ENCODE measurements at regions not wholly inside any gene's neighbourhood (a gene's known extent, or its start where the extent isn't known, plus 50 kb on each side); places are given as distances from the start of the nearest gene placed in this dataset.

DNA sequence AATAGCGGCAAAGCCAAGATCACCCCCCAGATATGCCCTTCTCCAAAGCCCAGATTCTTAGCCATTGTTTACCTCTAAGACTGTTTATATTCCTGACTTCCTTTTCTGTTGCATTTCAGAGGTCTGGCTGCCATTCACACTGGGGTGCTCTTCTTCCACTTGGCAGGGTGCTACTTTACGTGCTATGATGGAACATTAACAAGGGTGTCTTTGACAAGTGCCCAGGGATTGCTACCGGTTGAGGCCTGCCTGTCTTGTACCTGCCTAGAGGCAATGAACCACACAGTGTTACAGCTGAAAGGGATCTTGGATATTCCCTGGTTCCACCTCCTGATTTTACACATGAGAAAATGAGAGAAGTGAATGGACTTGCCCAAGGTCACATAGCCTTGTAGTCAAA is 352.1 kb upstream of the KIF2A start:
- H3K4me2 ChIP-seq (ENCODE audit: insufficient read depth in 1 of 2, low read depth in 2 of 2, low read length in 2 of 2): no peak overlapping the region
- no peak overlapping the region for H3K27ac ChIP-seq (ENCODE audit: low read depth, low read length)
- no peak overlapping the region for H3K9ac ChIP-seq (replicated peaks in 1 of 4; ENCODE audit: extremely low read depth in 1 of 4, low read depth in 3 of 4, low read length in 3 of 4)
- no peaks in the 10 kb centered on the region for H3K9me3 ChIP-seq (ENCODE audit: insufficient read depth in 2 of 2, low read depth in 1 of 2, low read length in 1 of 2)
- 55% methylated on average over 3 of the region's 3 CpGs; no CpG with 5 or more reads in 1 of the 2 experiments for WGBS, 2 experiments (ENCODE audit: extremely low coverage in 1 of 2, insufficient coverage in 1 of 2, insufficient read length in 1 of 2, insufficient replicate concordance in 2 of 2, low coverage in 1 of 2, low lambda C conversion rate in 2 of 2, missing lambda C conversion rate in 1 of 2)
- ChIA-PET CTCF (ENCODE audit: partially characterized antibody) (no interaction called here), POLR2A (ENCODE audit: partially characterized antibody) (no interaction called here)
- H3K23me2 ChIP-seq (ENCODE audit: low read depth, low read length): no peaks in the 10 kb centered on the region
- H2BK15ac ChIP-seq (ENCODE audit: low read length): no peak overlapping the region
- no peak overlapping the region for H3K14ac ChIP-seq (ENCODE audit: insufficient read length)
- H2AK5ac ChIP-seq (ENCODE audit: low read depth, low read length): no peak overlapping the region
- no peaks in the 10 kb centered on the region for H3K79me1 ChIP-seq (ENCODE audit: low read depth, low read length)
- H3K79me2 ChIP-seq (ENCODE audit: control insufficient read depth in 1 of 2, insufficient read depth in 2 of 2, low read length in 2 of 2): no peaks in the 10 kb centered on the region
- H3K27me3 ChIP-seq (replicated peaks in 1 of 4; ENCODE audit: control insufficient read depth in 3 of 4, extremely low read depth in 1 of 4, insufficient read depth in 3 of 4, low read length in 3 of 4): no peaks in the 10 kb centered on the region
- H3K18ac ChIP-seq (ENCODE audit: extremely low read depth, low read length): no peak overlapping the region
- no peak overlapping the region for H4K5ac ChIP-seq (ENCODE audit: insufficient read length, low read depth, low read length)
- no peak overlapping the region for H2BK120ac ChIP-seq (replicated peaks; ENCODE audit: low read depth, low read length)
- H3K4me3 ChIP-seq (ENCODE audit: extremely low read depth in 1 of 4, insufficient read depth in 2 of 4, low read depth in 3 of 4, low read length in 4 of 4): no peak overlapping the region
- FAIRE-seq (no peak), DNase-seq (ENCODE audit: low read depth in 1 of 2, low spot score in 2 of 2) (no peak)
- H3K56ac ChIP-seq (replicated peaks; ENCODE audit: insufficient read length, low read depth, low read length): no peak overlapping the region
- H4K91ac ChIP-seq (replicated peaks; ENCODE audit: insufficient read length, low read length): no peak overlapping the region
- no peak overlapping the region for H4K8ac ChIP-seq (ENCODE audit: extremely low read depth, insufficient read depth, low read length)
- no peak overlapping the region for H2BK12ac ChIP-seq (ENCODE audit: low read depth, low read length)
- H3K4ac ChIP-seq (replicated peaks; ENCODE audit: insufficient read length, low read depth, low read length): no peak overlapping the region
- peaks cover 0 to 4% (median 0%) of the 10 kb centered on the region in 4 experiments; a peak in 2 of 7 replicates for H3K4me1 ChIP-seq (replicated peaks in 1 of 4; ENCODE audit: control insufficient read depth in 3 of 4, insufficient read depth in 4 of 4, low read length in 3 of 4)
- H3K23ac ChIP-seq (ENCODE audit: insufficient read length): no peak overlapping the region
- no peak overlapping the region for H2BK20ac ChIP-seq (ENCODE audit: low read length)
- H2AFZ ChIP-seq (ENCODE audit: low read length): no peak overlapping the region
- TF ChIP-seq TCF12 (IDR thresholded peaks at IDR 0.05; ENCODE audit: low read depth, low read length): no peak
- TF ChIP-seq ASH2L (IDR thresholded peaks at IDR 0.05; ENCODE audit: low read length): no peak
- TF ChIP-seq NANOG (IDR thresholded peaks at IDR 0.05; ENCODE audit: insufficient read depth, low read depth, low read length, poor library complexity, severe bottlenecking): peak; percentile 5
- no peaks in the 10 kb centered on the region for H3K36me3 ChIP-seq (ENCODE audit: control insufficient read depth in 2 of 4, insufficient read depth in 4 of 4, low read length in 3 of 4)
- H2BK5ac ChIP-seq (ENCODE audit: low read depth, low read length): no peak overlapping the region
- no peaks in the 10 kb centered on the region for H4K20me1 ChIP-seq (replicated peaks in 1 of 2; ENCODE audit: control insufficient read depth in 1 of 2, insufficient read depth in 2 of 2, low read length in 2 of 2)
